AG04450 (cell line): ENCODE measurements at regions not wholly inside any gene's neighbourhood (a gene's known extent, or its start where the extent isn't known, plus 50 kb on each side); places are given as distances from the start of the nearest gene placed in this dataset.

Experiments
- CTCF ChIA-PET: fragments of 300-600, 350-600 bp; formaldehyde crosslinking; extraction: SDS; loops from one replicate; lab custom pipeline; 2022; ENCODE audit warnings: antibody characterized with exemption, inconsistent platforms; lab: Charles Lee
- POLR2A ChIA-PET: fragments of 350-600 bp; formaldehyde crosslinking; extraction: SDS; loops from one replicate; lab custom pipeline; 2021; ENCODE audit warnings: antibody characterized with exemption, inconsistent platforms; lab: Yijun Ruan, JAX
- DNase-seq: peaks from one replicate; pipeline ENCODE4 v3.0.0-alpha.2; 2011; ENCODE audit warnings: low read depth, low spot score
- H3K27ac ChIP-seq: one replicate; pipeline ENCODE4 v1.5.1; 2012; ENCODE audit warnings: low read depth, low read length, control low read depth
- H3K27me3 ChIP-seq: one replicate; pipeline ENCODE4 v1.6.0; 2012; ENCODE audit warnings: low read length; ENCODE audit not compliant: control insufficient read depth, insufficient read depth
- H3K4me3 ChIP-seq: 2 replicates; pipeline ENCODE4 v1.5.1; 2011; ENCODE audit warnings: mild to moderate bottlenecking, low read depth, low read length, control low read depth
- H3K9me3 ChIP-seq: 2 replicates; pipeline ENCODE4 v1.5.1; 2012; ENCODE audit warnings: low read length; ENCODE audit not compliant: control insufficient read depth, insufficient read depth
- TF ChIP-seq, protein P1 (sequence below): IDR thresholded peaks from 2 replicates; pipeline ENCODE4 v1.5.1; 2011; ENCODE audit warnings: low read depth, low read length, control low read depth, inconsistent platforms

DNA sequence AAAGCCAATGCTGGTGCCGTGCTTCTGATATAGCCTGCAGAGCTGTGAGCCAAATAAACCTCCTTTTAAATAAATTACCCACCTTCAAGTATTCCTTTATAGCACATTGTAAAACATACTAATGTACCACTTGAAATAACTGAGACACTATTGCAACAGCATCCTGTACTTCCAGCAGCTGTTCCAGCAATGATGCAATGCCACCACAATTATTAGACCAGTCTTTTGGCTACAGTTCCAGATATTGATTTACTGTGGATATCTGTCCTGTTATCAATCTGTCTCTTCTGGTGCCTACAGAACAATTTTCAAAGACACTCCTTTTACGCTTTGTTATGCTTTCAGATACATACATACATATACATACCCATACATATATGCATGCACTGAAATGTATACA, 567.9 kb downstream of the TAF11L14 start:
- Histone ChIP-seq H3K4me3 (no peak overlapping the region), H3K9me3 (peaks cover 7% of the 10 kb centered on the region), H3K27ac (no peak overlapping the region), H3K27me3 (no peaks in the 10 kb centered on the region)
- ChIA-PET POLR2A (no interaction called here), CTCF (no interaction called here)
- no peak for DNase-seq
- TF ChIP-seq, protein P1, sequence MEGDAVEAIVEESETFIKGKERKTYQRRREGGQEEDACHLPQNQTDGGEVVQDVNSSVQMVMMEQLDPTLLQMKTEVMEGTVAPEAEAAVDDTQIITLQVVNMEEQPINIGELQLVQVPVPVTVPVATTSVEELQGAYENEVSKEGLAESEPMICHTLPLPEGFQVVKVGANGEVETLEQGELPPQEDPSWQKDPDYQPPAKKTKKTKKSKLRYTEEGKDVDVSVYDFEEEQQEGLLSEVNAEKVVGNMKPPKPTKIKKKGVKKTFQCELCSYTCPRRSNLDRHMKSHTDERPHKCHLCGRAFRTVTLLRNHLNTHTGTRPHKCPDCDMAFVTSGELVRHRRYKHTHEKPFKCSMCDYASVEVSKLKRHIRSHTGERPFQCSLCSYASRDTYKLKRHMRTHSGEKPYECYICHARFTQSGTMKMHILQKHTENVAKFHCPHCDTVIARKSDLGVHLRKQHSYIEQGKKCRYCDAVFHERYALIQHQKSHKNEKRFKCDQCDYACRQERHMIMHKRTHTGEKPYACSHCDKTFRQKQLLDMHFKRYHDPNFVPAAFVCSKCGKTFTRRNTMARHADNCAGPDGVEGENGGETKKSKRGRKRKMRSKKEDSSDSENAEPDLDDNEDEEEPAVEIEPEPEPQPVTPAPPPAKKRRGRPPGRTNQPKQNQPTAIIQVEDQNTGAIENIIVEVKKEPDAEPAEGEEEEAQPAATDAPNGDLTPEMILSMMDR: no peak

DNA sequence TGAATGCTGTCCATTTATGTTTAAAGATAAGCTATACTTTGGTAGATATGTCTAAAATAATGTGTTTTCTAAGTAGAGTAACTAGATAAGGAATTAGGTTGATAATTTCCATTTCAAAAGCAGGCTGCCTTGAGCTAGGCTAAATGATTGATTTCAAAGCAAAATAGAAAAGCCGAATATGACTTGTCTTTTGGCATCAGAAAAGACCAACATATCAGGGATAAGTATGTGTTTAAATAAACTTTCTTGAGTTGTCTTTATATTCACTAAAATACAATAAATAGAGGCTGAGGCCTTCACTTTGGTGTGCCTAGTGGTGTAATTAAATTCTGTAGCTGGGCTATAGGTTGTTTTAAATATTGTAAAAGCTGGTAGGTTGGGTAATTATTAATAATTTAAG, 569.0 kb downstream of the TAF11L14 start:
- H3K4me3 ChIP-seq: no peak overlapping the region
- H3K27ac ChIP-seq: no peak overlapping the region
- no peaks in the 10 kb centered on the region for H3K27me3 ChIP-seq
- TF ChIP-seq, protein P1: no peak
- H3K9me3 ChIP-seq: peaks cover 1% of the 10 kb centered on the region
- DNase-seq: no peak
- POLR2A ChIA-PET: no interaction called here
- CTCF ChIA-PET: no interaction called here

DNA sequence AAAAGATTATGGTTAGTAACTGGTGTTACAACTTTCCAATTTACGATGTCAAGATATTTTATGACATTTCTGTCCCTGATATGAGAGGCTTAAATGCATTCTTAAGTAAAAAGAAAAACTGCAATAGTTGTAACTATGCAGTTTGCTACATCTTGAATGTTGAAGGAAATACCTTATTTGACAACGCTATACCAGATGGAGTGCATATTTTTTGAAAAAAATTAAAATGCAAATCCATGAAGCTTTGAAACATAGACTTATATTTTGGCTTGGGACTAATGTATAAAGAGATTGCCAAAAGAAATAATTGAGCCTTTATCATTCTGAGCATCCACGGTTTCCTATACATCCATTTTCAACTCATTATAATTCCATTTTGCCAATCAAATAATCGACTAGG, 579.4 kb downstream of the TAF11L14 start:
- ChIA-PET POLR2A (no interaction called here), CTCF (no interaction called here)
- TF ChIP-seq, protein P1: no peak
- no peaks in the 10 kb centered on the region for H3K9me3 ChIP-seq
- no peak for DNase-seq
- H3K27me3 ChIP-seq: no peaks in the 10 kb centered on the region
- H3K4me3 ChIP-seq: no peak overlapping the region
- no peak overlapping the region for H3K27ac ChIP-seq

DNA sequence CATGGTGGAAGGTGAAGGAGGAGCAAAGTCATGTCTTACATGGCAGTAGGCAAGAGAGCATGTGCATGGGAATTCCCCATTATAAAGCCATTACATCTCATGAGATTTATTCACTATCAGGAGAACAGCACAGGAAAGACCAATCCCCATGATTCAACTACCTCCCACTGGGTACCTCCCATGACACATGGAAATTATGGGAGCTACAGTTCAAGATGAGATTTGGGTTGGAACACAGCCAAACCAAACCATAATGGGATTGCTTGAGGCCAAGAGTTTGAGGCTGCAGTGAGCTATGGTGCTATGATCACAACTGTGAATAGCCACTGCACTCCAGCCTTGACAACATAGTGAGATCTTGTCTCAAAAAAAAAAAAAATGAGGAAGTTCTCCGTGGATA, 581.8 kb downstream of the TAF11L14 start:
- DNase-seq: no peak
- POLR2A ChIA-PET: no interaction called here
- CTCF ChIA-PET: no interaction called here

DNA sequence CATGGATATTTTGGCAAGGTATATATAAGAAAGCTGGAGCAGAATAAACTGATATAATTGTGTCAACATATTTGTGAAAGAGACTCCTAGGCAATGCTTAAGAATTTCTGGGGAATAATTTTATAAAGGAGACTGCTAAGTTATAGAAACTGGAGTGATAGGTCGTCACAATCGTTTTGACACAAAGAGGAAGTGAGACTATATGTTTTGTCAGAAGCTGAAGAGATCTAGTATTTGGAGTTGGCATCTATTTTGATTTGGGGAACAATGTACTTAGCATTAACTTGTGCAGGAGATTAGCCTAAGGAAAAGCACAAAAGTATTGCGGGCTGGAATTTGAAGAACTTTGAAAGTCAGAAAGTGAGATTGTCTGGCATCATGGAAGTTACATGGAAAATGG, 582.5 kb downstream of the TAF11L14 start:
- H3K4me3 ChIP-seq: no peak overlapping the region
- POLR2A ChIA-PET: no interaction called here

More for the DNA sequence above, 581.8 kb downstream of the TAF11L14 start:
- H3K9me3 ChIP-seq: no peaks in the 10 kb centered on the region
- TF ChIP-seq, protein P1: no peak
- H3K27me3 ChIP-seq: no peaks in the 10 kb centered on the region
- H3K4me3 ChIP-seq: no peak overlapping the region
- no peak overlapping the region for H3K27ac ChIP-seq

More for the DNA sequence above, 582.5 kb downstream of the TAF11L14 start:
- TF ChIP-seq, protein P1: no peak
- DNase-seq: no peak
- no peaks in the 10 kb centered on the region for H3K9me3 ChIP-seq
- CTCF ChIA-PET: no interaction called here
- no peak overlapping the region for H3K27ac ChIP-seq
- no peaks in the 10 kb centered on the region for H3K27me3 ChIP-seq
